HEK293T (cell line): ENCODE measurements at regions not wholly inside any gene's neighbourhood (a gene's known extent, or its start where the extent isn't known, plus 50 kb on each side); places are given as distances from the start of the nearest gene placed in this dataset.

Experiments
- ARNT ChIP-seq: fragments of 450-650 bp; IDR thresholded peaks from 2 replicates; pipeline ENCODE4 v1.6.1; 2017; ENCODE audit warnings: mild to moderate bottlenecking
- CTBP1 ChIP-seq: fragments of 450-650 bp; IDR thresholded peaks from 2 replicates; pipeline ENCODE4 v1.6.1; 2016; ENCODE audit warnings: borderline replicate concordance
- FOXK2 ChIP-seq: fragments of 450-650 bp; IDR thresholded peaks from 2 replicates; pipeline ENCODE4 v1.6.1; 2016; ENCODE audit warnings: mild to moderate bottlenecking
- HDGF ChIP-seq: fragments of 450-650 bp; IDR thresholded peaks from 2 replicates; pipeline ENCODE4 v1.6.1; 2017; ENCODE audit warnings: antibody characterized with exemption, borderline replicate concordance
- NFRKB ChIP-seq: fragments of 450-650 bp; IDR thresholded peaks from 2 replicates; pipeline ENCODE4 v1.6.1; 2016; ENCODE audit warnings: mild to moderate bottlenecking, moderate library complexity
- SP1 ChIP-seq: fragments of 450-650 bp; IDR thresholded peaks from 2 replicates; pipeline ENCODE4 v1.6.1; 2017
- ZNF384 ChIP-seq: fragments of 450-650 bp; IDR thresholded peaks from 2 replicates; pipeline ENCODE4 v1.6.1; 2016

GRCh38 chr2:34316788-34317187 is 717.7 kb upstream of the FAM98A start:
- no peak for TF ChIP-seq SP1
- no peak for TF ChIP-seq ZNF384
- no peak for TF ChIP-seq FOXK2
- no peak for TF ChIP-seq CTBP1
- no peak for TF ChIP-seq NFRKB
- TF ChIP-seq ARNT: no peak
- TF ChIP-seq HDGF: no peak
